Astrocyte of the cerebellum (primary cell): ENCODE measurements at regions not wholly inside any gene's neighbourhood (a gene's known extent, or its start where the extent isn't known, plus 50 kb on each side); places are given as distances from the start of the nearest gene placed in this dataset.
"Not testable (repeated sequence)": the region's sequence is repeated elsewhere in the genome, so short reads cannot be mapped to it uniquely, and the experiment has no call there.

Experiments
- DNase-seq: peaks from one replicate; pipeline ENCODE4 v3.0.0-alpha.2; 2011; ENCODE audit warnings: low read depth
- H3K4me3 ChIP-seq: 2 replicates; pipeline ENCODE4 v1.5.1; 2011; ENCODE audit warnings: mild to moderate bottlenecking, low read depth, low read length, moderate library complexity
- CTCF ChIP-seq: IDR thresholded peaks from 2 replicates; pipeline ENCODE4 v1.5.1; 2012; ENCODE audit warnings: low read length, low read depth, moderate library complexity, mild to moderate bottlenecking; ENCODE audit errors: missing control alignments
- in situ Hi-C: cut with HindIII; loops from 2 replicates; pipeline ENCODE4 v1.10.0; 2017; ENCODE audit warnings: low sequenced_read_pairs

- in situ Hi-C loops = no loop called here
- H3K4me3 ChIP-seq = no peak overlapping the region
- no peak for DNase-seq
- no peak for TF ChIP-seq CTCF
Measured at GRCh38 chr7:67631476-67631875, 634.8 kb downstream of the TYW1 start.

GRCh38 chr7:67635271-67635670, 638.6 kb downstream of the TYW1 start:
- no peak for DNase-seq
- in situ Hi-C loops = no loop called here
- no peak overlapping the region for H3K4me3 ChIP-seq
- TF ChIP-seq CTCF = no peak

GRCh38 chr7:67636348-67637022, 639.9 kb downstream of the TYW1 start:
- in situ Hi-C loops = no loop called here
- no peak overlapping the region for H3K4me3 ChIP-seq
- no peak for TF ChIP-seq CTCF
- no peak for DNase-seq

- H3K4me3 ChIP-seq = no peak overlapping the region
- no peak for TF ChIP-seq CTCF
- in situ Hi-C loops = no loop called here
- no peak for DNase-seq
Measured at GRCh38 chr7:67637023-67637358, 640.4 kb downstream of the TYW1 start.

GRCh38 chr7:67642542-67642941, 645.9 kb downstream of the TYW1 start:
- H3K4me3 ChIP-seq, in situ Hi-C loops, DNase-seq: not testable (repeated sequence)

GRCh38 chr7:67644151-67644550, 647.5 kb downstream of the TYW1 start:
- TF ChIP-seq CTCF = no peak
- H3K4me3 ChIP-seq = no peak overlapping the region
- no peak for DNase-seq
- in situ Hi-C loops = no loop called here

GRCh38 chr7:67652937-67653336, 656.3 kb downstream of the TYW1 start:
- no peak for DNase-seq
- no peak overlapping the region for H3K4me3 ChIP-seq
- in situ Hi-C loops = no loop called here
- TF ChIP-seq CTCF = no peak
